GM04503 (cell line): ENCODE measurements at regions not wholly inside any gene's neighbourhood (a gene's known extent, or its start where the extent isn't known, plus 50 kb on each side); places are given as distances from the start of the nearest gene placed in this dataset.
A peak's percentile ranks its signal among the peaks of the same experiment; 100 is the strongest.

ENCODE experiments used
- DNase-seq: peaks from one replicate; pipeline ENCODE4 v3.0.0-alpha.2; 2012; ENCODE audit warnings: low read depth

DNA sequence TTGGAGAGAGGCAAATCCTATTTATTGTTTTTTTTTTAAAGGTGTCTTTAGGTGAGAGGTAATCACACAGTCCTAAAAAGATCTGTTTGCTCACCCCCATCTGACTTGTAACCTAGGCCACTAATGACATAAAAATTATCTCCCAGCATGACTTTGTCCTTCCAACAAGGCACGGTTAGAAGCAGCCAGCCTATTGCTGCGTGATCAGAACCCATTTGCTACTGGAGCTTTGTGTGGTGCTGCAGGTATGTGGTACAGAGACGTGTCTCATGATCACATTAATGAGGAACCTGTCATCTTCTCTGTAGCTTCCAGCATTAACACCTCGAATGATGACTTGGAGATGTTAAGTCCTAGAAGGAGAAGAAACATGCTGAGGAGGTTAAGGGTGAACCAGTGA is 555.8 kb upstream of the TLE4 start:
- no peak for DNase-seq

DNA sequence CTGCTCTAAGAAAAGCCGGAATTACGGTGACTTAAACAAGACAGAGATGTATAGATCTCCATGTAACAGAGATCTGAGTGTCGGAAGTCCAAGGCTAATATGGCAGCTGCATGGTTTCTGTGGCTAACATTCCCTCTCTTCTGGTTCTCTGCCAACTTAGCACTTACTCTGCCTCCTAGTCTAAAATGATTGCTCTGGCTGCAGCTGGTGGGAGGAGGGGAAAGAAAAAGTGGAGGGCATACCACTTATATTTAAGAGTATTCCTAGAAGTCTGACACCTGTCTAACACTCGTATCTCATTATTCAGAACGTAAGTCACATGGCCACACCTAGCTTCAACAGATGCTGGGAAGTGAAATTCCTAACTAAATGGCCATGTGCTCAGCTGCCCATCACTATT is 551.5 kb upstream of the TLE4 start:
- DNase-seq: no peak

DNA sequence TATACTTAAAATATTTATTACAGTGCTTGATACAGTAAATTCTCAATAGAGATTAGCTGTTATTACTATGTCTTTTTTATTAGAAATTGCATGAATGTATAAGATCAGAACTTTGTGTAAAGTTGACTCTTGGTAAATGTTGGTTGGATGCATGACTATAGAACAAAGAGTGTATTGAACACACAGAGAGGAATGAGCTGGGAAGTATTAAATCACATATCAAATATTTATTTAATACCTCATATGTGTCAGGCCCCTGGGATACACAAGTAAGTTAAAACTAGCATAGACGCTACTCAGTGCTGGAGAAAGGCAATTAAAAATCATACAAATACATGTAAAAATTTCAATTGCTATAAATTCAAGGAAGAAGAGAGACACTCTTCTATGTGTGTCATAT is 550.7 kb upstream of the TLE4 start:
- DNase-seq: no peak

DNA sequence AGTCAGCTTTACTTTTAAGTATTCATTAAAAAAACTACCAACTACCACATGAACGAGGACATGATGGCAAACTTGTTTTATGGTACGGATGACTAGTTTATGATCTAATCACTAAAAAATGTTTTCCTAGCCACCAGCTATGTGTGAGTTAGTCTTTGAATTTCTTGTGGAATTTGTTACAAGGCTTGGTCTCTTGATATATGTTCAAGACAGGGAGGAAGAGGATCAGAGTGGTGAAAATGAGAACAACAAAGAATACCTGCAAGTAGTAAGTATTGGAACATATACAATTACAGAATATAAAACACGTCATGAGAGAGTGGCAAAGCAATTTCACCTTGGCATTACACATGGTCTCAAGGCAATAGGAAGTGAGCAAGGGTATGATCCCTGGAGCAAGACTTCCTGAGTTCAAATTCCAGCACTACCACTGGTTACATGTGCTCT is 548.6 kb upstream of the TLE4 start:
- DNase-seq: peak; percentile 91

DNA sequence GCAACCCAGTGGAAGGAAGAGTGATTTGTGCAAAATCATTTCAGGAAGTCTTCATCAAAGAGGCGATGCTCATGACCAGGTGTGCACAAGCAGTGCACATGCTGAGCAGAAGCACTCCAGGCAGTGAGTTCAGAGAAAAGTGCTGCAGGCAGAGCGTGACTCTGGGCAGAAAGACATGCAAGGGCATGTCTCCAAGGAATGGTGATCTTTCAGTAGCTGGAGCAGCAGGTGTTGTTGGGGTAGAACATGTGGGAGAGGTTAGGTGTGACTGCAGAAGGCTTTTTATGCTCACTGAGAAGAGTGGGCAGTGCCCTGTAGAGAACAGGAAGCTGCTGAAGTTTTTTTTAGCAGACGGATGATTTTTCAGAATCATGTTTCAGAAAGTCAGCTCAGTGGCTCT is 545.4 kb upstream of the TLE4 start:
- DNase-seq: no peak

DNA sequence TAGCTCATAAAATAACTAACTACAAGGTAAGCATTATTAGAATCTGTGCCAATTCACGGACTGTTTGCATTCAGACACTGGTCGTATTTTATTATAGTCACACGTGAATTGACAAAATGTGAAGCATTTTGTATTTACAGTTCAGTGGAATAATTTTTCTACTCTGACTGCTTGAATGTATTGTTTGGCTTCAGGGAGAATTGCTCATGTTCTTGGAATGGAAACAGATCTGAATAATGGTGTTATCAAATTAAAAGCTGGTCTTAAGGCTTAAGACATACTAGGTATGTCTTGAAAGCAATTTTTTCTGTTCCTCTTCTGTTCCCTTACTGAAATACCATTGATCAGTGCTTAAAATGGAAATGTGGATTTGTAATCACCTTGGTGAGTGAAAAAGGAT is 543.7 kb upstream of the TLE4 start:
- no peak for DNase-seq

DNA sequence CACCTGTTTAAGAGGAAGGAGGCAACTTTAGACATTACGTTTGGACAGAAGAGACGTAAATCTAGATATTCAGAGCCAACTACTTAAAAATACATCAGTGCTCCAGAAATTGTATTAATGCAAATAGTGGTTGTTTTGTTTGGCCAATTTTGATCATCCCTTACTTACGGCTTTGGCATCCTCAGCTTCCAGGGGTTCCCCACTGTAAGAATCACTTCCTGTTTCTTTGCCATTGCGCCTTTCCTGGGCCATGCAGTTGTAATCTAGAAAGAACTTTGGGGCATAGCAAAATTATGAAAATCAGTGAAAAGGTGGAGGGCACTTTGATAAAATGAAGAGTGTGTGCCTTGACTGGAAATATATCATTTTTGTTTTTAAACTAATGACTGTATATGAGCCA is 537.2 kb upstream of the TLE4 start:
- DNase-seq: no peak

DNA sequence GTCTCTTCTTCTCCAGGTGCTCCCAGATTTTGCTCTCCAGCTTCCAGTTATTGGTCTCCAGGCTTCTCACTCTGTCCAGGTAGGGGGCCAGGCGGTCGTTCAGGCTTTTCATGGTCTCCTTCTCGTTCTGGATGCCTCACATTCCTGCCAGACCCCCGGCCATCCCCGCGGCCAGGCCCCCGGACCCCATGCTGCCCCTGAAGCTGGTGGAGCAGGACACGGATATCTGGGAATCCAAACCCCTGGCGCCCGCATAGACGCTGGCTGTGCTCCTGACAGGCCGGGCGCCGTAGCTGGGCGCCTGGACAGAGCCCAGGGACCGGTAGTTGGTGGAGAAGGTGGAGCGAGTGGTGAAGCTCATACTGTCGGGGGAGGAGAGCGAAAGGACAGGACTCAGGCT is 534.4 kb upstream of the TLE4 start:
- DNase-seq: no peak

DNA sequence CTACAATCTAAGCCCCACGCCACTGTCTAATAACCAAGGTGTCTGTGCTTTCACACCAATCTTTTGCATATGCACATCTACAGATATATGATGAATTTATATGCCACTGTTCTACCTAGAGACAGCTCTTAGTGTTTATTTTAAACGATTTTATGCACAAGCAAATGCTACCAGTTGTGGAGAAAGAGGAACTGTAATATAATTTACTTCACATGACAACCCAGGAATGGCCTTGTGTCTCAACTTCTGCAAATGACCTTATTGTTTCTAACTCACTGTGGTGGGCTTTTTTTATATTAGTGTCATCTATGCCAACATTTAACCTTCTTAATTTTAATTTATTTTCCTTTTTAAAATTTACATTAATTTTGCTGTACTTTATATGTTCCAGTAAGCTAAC is 531.1 kb upstream of the TLE4 start:
- no peak for DNase-seq

DNA sequence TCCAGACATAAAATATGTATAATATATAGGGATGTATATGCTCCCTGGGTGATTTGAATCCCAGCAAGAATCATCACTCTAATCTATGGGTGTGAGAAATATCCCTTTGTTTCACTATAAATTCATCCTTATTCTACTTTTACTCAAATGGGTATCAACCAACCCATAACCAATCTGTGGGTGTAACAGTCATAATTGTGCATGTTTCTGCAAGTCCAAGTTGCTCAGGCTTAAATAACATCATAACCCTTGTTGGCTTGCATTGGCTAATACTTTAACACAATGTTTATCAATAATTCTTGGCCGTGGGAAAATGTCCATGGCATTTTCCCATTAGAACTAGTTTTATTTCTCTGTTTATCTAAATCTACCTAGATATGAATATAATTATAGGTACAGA is 530.5 kb upstream of the TLE4 start:
- DNase-seq: no peak

DNA sequence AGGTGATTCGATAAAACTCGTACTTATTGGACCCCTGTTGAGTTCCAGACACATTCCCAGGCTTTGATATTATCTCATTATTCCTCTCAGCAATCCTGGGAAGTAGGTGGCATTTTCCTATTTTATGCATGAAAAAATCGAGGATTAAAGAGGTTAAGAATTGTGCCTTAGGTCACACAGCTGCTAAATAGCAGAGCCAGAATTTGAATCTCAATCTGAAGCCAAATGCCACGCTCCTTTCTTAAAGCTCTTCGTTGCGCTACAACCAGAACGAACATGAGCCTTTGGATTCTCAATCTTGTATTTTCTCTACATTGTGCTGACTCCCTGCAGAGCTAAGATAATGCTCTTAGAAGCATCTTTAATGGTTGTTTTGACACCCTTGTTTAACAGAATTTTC is 527.8 kb upstream of the TLE4 start:
- DNase-seq: no peak

DNA sequence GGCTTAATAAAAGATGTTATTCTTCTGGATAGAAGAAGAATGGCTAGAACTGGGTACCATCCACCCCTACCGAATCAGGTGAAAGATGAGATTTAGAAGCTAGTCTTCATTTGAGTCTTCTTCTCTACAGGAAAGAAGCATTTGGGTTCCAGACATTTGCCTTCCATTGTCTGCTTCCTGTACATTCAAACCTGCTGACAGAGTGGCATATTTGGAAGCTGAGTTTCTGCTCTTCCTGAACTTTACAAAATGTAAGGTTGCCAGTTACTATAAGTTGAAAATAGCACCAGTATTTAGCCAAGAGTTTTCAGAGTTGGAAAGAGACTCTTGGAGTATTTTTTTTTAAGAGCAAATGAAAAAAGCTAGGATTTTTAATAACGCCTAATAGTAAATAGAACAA is 525.4 kb upstream of the TLE4 start:
- DNase-seq: no peak

DNA sequence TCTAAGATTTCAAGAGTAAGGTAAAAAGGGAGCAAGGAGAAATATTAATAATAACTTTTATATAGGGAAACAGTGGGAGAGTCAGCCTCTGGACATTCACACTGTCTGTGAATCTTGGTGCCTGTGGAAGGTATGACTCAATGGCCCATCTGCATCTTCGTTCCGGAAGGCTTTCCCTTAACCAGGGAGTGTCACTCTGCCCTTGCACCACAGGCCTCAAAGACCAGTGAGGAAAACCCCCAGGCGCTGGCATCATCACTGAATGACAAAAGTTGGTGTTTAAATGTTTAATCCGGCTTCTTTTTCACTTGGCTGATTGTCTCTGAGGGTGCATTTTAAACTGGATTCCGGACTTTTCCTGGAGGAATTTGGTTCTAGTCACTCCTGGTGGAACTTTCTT is 522.4 kb upstream of the TLE4 start:
- no peak for DNase-seq

DNA sequence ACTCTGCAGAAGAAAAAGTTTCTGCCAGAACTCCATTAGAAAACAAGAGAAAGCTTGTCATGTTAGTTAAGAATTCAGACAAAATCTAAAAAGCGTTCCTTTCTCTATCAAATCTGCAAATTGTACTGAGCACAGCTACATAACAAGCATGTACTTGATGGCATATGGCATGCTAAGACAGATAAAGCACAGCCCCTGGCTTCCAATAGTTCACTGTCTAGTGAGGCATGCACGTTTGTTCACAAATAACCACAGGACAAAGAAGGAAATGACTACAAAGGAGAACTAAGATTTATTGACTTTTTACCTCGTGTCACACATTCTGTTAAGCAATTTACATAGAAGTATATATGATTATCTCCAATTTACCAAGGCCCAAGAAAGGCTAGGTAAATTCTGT is 518.2 kb upstream of the TLE4 start:
- no peak for DNase-seq

DNA sequence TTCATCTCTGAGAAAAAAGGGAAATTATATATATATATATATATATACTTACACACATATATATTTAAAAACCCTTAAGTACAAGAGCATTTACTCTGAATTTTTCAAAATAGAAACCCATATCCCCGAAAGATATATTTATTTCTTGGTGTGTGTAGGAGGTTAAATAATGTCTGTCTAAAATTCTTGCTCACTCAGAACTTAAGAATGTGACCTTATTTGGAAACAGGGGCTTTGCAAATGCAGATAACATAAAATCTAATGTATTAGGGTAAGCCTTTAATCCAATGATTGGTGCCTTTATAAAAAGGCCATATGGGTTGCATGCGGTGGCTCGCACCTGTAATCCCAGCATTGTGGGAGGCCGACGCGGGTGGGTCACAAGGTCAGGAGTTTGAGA is 517.3 kb upstream of the TLE4 start:
- DNase-seq: no peak

DNA sequence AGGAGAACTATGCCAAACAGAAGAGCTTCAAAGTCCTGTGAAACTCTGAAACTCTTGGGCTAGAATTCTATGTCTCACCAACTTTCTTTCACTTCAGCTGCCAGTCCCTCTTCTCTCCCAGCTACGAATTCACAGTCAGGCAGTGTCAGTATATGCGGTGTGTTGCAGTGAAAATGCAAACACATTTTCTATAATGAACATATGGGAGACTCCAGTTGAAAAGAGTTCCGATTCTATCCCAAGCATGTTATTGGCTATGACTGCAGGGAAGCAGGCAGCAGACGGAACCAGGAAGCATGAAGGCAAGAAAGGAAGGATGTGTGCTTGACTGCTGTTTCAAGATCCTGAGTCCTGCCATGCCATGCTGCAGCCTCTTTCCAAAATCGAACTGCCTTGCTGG is 515.7 kb upstream of the TLE4 start:
- no peak for DNase-seq

DNA sequence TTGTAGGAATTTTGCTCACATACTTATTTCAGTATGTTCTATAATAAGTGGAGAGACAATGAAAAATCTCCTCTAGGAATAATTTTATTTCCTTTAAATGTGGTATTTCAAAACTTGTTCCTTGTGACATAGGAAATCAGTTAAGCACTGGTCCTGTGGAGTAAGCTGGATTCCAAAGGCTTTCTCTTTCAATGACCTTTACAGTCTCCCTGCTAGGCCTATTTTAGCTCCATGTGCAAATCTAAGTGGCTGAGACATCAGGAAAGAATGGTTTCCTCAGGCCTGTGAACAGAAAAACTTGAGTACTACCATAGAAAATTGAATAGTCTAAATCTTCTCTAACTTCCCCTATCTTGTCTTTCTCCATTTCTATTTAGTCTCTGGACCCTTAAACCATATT is 514.2 kb upstream of the TLE4 start:
- DNase-seq: peak; percentile 25

DNA sequence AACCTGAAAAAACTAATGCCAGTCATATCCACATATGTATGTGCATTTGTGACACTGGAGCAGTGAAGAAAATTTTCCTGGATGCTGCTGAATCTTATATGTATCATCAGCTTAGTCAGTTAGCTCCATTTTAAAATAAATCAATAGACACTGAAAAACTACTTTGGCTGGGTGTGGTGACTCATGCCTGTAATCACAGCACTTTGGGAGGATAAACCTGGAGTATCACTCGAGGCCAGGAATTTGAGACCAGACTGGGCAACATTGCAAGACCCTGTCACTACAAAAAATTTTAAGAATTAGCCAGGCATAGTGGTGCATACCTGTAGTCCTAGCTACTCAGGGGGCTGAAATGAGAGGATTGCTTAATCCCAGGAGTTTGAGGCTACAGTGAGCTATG is 511.0 kb upstream of the TLE4 start:
- DNase-seq: no peak

DNA sequence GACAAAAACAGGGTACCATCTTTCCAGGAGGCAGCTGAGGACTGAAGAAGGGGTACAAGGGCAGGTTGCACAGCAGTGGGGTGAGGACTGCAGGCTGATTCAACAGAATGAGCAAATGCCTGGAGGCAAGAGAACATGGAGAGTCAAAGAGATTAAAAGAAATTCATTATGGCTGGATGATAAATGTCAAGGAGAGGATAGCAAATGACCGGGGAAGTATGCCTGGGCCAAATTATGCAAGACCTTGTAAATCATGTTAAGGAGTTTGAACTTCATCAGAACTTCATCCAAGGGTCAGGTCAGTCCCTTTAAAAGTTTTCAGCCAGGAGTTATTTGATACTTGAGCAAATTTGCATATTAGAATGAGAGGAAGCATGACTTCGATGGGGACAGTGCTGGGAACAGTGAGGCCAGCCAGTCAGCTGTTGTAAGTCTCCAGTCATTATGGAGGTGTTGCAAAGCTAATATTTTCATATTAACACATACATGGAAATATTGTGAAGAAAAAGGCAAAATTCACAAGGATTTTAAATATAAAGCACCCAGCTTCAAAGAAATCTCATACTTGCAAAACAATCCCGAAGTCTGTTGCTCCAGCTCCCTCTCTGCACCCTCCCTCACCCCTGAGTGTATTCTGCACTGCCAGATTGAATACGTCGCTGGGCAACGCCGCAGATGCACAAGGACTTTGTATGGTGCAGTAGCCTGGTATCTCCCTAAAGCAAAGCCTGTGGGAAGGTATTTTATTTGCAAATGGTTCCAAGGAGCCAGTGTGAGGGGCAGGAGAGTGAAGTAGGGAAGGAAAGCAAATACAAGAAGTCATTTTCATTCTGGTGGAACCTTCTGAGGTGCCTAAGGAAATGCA is 509.8 kb upstream of the TLE4 start:
- DNase-seq: no peak

DNA sequence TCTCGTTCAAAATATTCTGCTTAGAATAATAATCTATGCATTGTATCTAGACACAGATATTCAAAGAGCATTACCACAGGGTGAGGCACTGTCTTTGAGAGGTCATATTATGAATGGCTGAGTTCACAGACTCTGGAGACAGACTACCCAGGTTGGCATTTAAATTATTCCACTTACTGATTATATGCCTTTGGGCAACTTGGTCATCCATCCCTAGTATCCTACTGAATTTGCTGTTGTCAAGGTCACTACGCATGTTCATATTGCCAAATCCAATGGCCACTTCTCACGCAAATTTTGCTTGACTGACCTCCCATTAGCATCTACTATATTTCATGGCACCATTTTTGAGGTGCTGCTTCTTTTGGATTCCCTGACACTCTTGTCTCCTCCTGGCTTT is 498.6 kb upstream of the TLE4 start:
- no peak for DNase-seq

DNA sequence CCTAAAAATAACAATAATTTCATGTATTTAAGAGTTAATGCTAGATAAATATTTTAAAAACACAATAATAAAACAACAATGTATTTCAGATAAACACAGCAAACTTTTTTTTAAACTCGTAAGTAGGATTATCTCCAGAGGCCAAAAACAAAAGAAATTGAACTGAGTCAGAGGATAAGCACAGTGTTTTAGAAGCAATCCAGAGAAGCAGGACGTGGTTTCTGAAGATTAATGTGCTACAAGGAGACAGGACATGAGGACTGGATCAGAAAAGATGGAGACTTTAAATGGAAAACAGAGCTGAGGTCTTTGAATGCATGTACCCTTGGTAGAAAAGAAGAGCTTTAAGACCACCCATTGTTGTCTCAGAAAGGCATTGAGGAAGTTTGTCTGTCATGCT is 491.2 kb upstream of the TLE4 start:
- DNase-seq: no peak

DNA sequence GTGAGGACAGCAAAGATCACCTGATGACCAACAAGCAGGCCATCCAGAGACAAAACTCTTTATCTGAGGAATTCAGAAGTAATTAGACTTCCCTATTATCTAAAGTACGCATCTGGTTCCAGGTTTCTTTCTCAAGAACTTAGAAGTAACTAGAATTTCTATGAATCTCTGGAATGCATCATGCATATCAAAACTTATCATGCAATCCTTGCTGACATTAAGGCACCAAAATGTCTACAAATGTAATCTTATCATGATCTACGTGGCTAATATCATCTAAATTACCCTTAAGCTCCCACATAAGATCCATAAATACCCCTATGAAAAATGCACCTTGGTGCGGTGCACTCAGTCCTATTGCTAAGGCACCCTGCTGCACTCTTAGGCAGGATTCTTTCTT is 488.1 kb upstream of the TLE4 start:
- DNase-seq: no peak

DNA sequence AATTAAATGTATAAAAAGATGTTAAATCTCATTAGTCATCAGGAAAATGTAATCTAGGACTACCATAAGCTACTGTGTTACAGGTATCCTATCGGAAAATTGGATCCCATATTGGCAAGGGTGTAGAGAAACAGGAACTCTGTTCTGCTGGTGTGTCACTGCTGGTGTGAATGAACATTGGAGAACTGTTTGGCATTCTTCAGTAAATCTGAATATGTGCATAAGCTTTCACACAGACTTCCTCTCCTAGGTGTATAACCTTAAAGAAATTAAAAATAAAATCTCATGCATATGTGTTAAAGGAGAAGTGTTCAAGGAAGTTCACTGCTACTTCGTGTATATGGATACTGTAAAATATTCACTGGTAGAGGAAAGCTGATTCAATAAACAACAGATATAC is 484.6 kb upstream of the TLE4 start:
- DNase-seq: no peak

DNA sequence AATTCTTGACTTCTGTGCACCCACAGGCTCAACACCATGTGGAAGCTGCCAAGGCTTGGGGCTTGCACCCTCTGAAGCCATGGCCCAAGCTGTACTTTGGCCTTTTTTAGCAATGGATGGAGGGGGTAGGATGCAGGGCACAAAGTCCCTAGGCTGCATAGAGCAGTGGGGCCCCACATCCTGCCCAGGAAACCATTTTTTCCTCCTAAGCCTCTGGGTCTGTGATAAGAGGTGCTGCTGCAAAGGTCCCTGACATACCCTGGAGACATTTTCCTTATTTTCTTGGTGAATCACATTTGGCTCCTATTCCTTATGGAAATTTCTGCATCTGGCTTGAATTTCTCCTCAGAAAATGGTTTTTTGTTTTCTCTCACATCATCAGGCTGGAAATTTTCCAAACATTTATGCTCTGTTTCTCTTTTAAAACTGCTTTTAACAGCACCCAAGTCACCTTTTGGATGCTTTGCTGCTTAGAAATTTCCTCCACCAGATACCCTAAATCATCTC is 482.7 kb upstream of the TLE4 start:
- DNase-seq: no peak
